H9 (cell line): ENCODE measurements at regions not wholly inside any gene's neighbourhood (a gene's known extent, or its start where the extent isn't known, plus 50 kb on each side); places are given as distances from the start of the nearest gene placed in this dataset.

Experiments used
- DNase-seq: peaks from one replicate; pipeline ENCODE4 v3.0.0-alpha.2; 2017
- H2AFZ ChIP-seq: one replicate; pipeline ENCODE4 v1.6.1; 2013; ENCODE audit warnings: mild to moderate bottlenecking, low read length, control low read depth, moderate library complexity
- H2AK5ac ChIP-seq: 2 replicates; pipeline ENCODE4 v1.6.1; 2013; ENCODE audit warnings: low read length, control low read depth, mixed read lengths; ENCODE audit not compliant: insufficient read length
- H2BK120ac ChIP-seq: one replicate; pipeline ENCODE4 v1.6.1; 2013; ENCODE audit warnings: low read depth, mild to moderate bottlenecking, low read length, control low read depth, inconsistent platforms; ENCODE audit not compliant: poor library complexity, severe bottlenecking
- H2BK12ac ChIP-seq: 2 replicates; pipeline ENCODE4 v1.6.1; 2013; ENCODE audit warnings: low read length, control low read depth, mixed read lengths, low read depth; ENCODE audit not compliant: insufficient read length
- H2BK15ac ChIP-seq: 2 replicates; pipeline ENCODE4 v1.6.1; 2013; ENCODE audit warnings: low read depth, low read length, control low read depth
- H2BK20ac ChIP-seq: one replicate; pipeline ENCODE4 v1.6.1; 2013; ENCODE audit warnings: low read depth, mild to moderate bottlenecking, low read length, control low read depth, inconsistent platforms; ENCODE audit not compliant: poor library complexity, severe bottlenecking
- H2BK5ac ChIP-seq: 2 replicates; pipeline ENCODE4 v1.6.1; 2013; ENCODE audit warnings: low read length, control low read depth, mixed read lengths; ENCODE audit not compliant: insufficient read length
- H3K14ac ChIP-seq: 2 replicates; pipeline ENCODE4 v1.6.1; 2013; ENCODE audit warnings: low read length, control low read depth; ENCODE audit not compliant: insufficient read depth
- H3K18ac ChIP-seq: 2 replicates; pipeline ENCODE4 v1.6.1; 2013; ENCODE audit warnings: low read depth, mild to moderate bottlenecking, mixed read lengths, low read length, control low read depth; ENCODE audit not compliant: insufficient read length
- H3K23ac ChIP-seq: 2 replicates; pipeline ENCODE4 v1.6.1; 2013; ENCODE audit warnings: low read length, control low read depth, mixed read lengths, low read depth; ENCODE audit not compliant: insufficient read length
- H3K23me2 ChIP-seq: 2 replicates; pipeline ENCODE4 v1.6.1; 2013; ENCODE audit warnings: low read depth, mild to moderate bottlenecking, mixed read lengths, low read length, control low read depth; ENCODE audit not compliant: insufficient read length, poor library complexity, severe bottlenecking
- H3K27ac ChIP-seq: 2 replicates; pipeline ENCODE4 v1.5.1; 2013; ENCODE audit warnings: low read length, control low read depth, mixed read lengths, low read depth; ENCODE audit not compliant: insufficient read length
- H3K27me3 ChIP-seq: 2 replicates; pipeline ENCODE4 v1.6.1; 2013; ENCODE audit warnings: low read length, control low read depth, inconsistent platforms; ENCODE audit not compliant: insufficient read depth
- H3K4ac ChIP-seq: 2 replicates; pipeline ENCODE4 v1.6.1; 2013; ENCODE audit warnings: low read depth, mild to moderate bottlenecking, control low read depth, inconsistent platforms, low read length, moderate library complexity
- H3K4me1 ChIP-seq: 2 replicates; pipeline ENCODE4 v1.6.1; 2013; ENCODE audit warnings: low read length, control low read depth, inconsistent platforms; ENCODE audit not compliant: insufficient read depth
- H3K4me2 ChIP-seq: 2 replicates; pipeline ENCODE4 v1.6.1; 2013; ENCODE audit warnings: low read length, control low read depth, mixed read lengths; ENCODE audit not compliant: insufficient read length, insufficient read depth
- H3K56ac ChIP-seq: 2 replicates; pipeline ENCODE4 v1.6.1; 2013; ENCODE audit warnings: low read depth, mild to moderate bottlenecking, mixed read lengths, low read length, control low read depth; ENCODE audit not compliant: insufficient read length
- H3K79me1 ChIP-seq: 2 replicates; pipeline ENCODE4 v1.6.1; 2013; ENCODE audit warnings: low read depth, mild to moderate bottlenecking, moderate library complexity, low read length, control low read depth, inconsistent platforms; ENCODE audit not compliant: insufficient read depth, poor library complexity, severe bottlenecking
- H3K79me2 ChIP-seq: 2 replicates; pipeline ENCODE4 v1.6.1; 2013; ENCODE audit warnings: low read length, control low read depth, inconsistent platforms; ENCODE audit not compliant: insufficient read depth
- H3K9ac ChIP-seq: 2 replicates; pipeline ENCODE4 v1.6.1; 2013; ENCODE audit warnings: low read length, control low read depth, mixed read lengths; ENCODE audit not compliant: insufficient read length; ENCODE audit errors: extremely low read depth
- H3K9me3 ChIP-seq: one replicate; pipeline ENCODE4 v1.6.1; 2013; ENCODE audit warnings: low read depth, low read length, inconsistent platforms; ENCODE audit not compliant: control insufficient read depth
- H3T11ph ChIP-seq: one replicate; pipeline ENCODE4 v1.6.1; 2013; ENCODE audit warnings: mild to moderate bottlenecking, low read length, control low read depth, inconsistent platforms
- H4K20me1 ChIP-seq: one replicate; pipeline ENCODE4 v1.6.1; 2013; ENCODE audit not compliant: control insufficient read depth, insufficient read length, insufficient read depth
- H4K5ac ChIP-seq: 2 replicates; pipeline ENCODE4 v1.6.1; 2013; ENCODE audit warnings: low read depth, mild to moderate bottlenecking, mixed read lengths, low read length, control low read depth; ENCODE audit not compliant: insufficient read length
- H4K8ac ChIP-seq: replicated peaks from 2 replicates; pipeline ENCODE4 v1.6.1; 2013; ENCODE audit warnings: low read length, control low read depth, mixed read lengths, low read depth; ENCODE audit not compliant: insufficient read length
- H4K91ac ChIP-seq: 2 replicates; pipeline ENCODE4 v1.6.1; 2013; ENCODE audit warnings: low read depth, mild to moderate bottlenecking, moderate library complexity, mixed read lengths, low read length, control low read depth; ENCODE audit not compliant: insufficient read length
- H3K27ac Mint-ChIP-seq, 3 experiments: 2 replicates in 2 of 3; 3 replicates in 1 of 3; pipeline ENCODE4 v1.8.0; 2020 to 2021; ENCODE audit warnings: mixed read lengths in 3 of 3, mild to moderate bottlenecking in 1 of 3, moderate library complexity in 1 of 3
- H3K27me3 Mint-ChIP-seq: 2 replicates; pipeline ENCODE4 v1.8.0; 2021; ENCODE audit warnings: low read depth, mild to moderate bottlenecking, moderate library complexity, mixed read lengths
- H3K36me3 Mint-ChIP-seq, 3 experiments: 2 replicates in 2 of 3; 3 replicates in 1 of 3; pipeline ENCODE4 v1.8.0; 2020 to 2021; ENCODE audit warnings: low read depth in 3 of 3, mixed read lengths in 3 of 3; ENCODE audit not compliant: insufficient read depth in 1 of 3
- H3K4me1 Mint-ChIP-seq, 2 experiments: 2 replicates each; pipeline ENCODE4 v1.8.0; 2020; ENCODE audit warnings: mixed read lengths in 2 of 2
- H3K4me3 Mint-ChIP-seq, 2 experiments: 2 replicates in 1 of 2; 3 replicates in 1 of 2; pipeline ENCODE4 v1.8.0; 2020 to 2021; ENCODE audit warnings: mild to moderate bottlenecking in 2 of 2, mixed read lengths in 2 of 2, moderate library complexity in 1 of 2
- H3K9me3 Mint-ChIP-seq, 2 experiments: 2 replicates in 1 of 2; 3 replicates in 1 of 2; pipeline ENCODE4 v1.8.0; 2020; ENCODE audit warnings: mild to moderate bottlenecking in 2 of 2, mixed read lengths in 2 of 2, moderate library complexity in 1 of 2
- WGBS: extraction: QIAGEN DNeasy Blood & Tissue Kit; methylation state at CpG from one replicate; pipeline ENCODE4 v1.1.7; 2013; ENCODE audit warnings: missing lambda C conversion rate, low lambda C conversion rate, mixed read lengths; ENCODE audit not compliant: insufficient read length; ENCODE audit errors: extremely low coverage; 5-methylcytosine and 5-hydroxymethylcytosine counted together
- TF ChIP-seq, protein P1 (sequence below): fragments of 200-600 bp; sonication (generic); conservative IDR thresholded peaks from 3 replicates; pipeline ENCODE4 v1.8.0; 2021; ENCODE audit warnings: antibody characterized with exemption, mild to moderate bottlenecking

GRCh38 chr16:87221633-87222032 lies 95.6 kb downstream of the C16orf95 start:
- no peak overlapping the region for H4K5ac ChIP-seq
- 100% methylated on average over 2 of the region's 3 CpGs for WGBS
- no peak overlapping the region for H4K8ac ChIP-seq
- no peak overlapping the region for H3K23ac ChIP-seq
- Mint-ChIP-seq H3K4me3 (no peak overlapping the region), H3K27me3 (no peaks in the 10 kb centered on the region), H3K27ac (no peak overlapping the region), H3K9me3 (no peaks in the 10 kb centered on the region), H3K36me3 (no peaks in the 10 kb centered on the region), H3K4me1 (no peaks in the 10 kb centered on the region)
- no peak overlapping the region for H2AFZ ChIP-seq
- H3K23me2 ChIP-seq = no peaks in the 10 kb centered on the region
- H2BK20ac ChIP-seq = no peak overlapping the region
- no peak overlapping the region for H3K56ac ChIP-seq
- H2BK15ac ChIP-seq = no peak overlapping the region
- no peak overlapping the region for H3K4me2 ChIP-seq
- no peaks in the 10 kb centered on the region for H3K27me3 ChIP-seq
- H3K9me3 ChIP-seq = no peaks in the 10 kb centered on the region
- H2BK5ac ChIP-seq = no peak overlapping the region
- no peaks in the 10 kb centered on the region for H4K20me1 ChIP-seq
- no peak overlapping the region for H2BK120ac ChIP-seq
- H3K79me2 ChIP-seq = no peaks in the 10 kb centered on the region
- no peak overlapping the region for H4K91ac ChIP-seq
- H3K9ac ChIP-seq = no peak overlapping the region
- DNase-seq = no peak
- TF ChIP-seq, protein P1, sequence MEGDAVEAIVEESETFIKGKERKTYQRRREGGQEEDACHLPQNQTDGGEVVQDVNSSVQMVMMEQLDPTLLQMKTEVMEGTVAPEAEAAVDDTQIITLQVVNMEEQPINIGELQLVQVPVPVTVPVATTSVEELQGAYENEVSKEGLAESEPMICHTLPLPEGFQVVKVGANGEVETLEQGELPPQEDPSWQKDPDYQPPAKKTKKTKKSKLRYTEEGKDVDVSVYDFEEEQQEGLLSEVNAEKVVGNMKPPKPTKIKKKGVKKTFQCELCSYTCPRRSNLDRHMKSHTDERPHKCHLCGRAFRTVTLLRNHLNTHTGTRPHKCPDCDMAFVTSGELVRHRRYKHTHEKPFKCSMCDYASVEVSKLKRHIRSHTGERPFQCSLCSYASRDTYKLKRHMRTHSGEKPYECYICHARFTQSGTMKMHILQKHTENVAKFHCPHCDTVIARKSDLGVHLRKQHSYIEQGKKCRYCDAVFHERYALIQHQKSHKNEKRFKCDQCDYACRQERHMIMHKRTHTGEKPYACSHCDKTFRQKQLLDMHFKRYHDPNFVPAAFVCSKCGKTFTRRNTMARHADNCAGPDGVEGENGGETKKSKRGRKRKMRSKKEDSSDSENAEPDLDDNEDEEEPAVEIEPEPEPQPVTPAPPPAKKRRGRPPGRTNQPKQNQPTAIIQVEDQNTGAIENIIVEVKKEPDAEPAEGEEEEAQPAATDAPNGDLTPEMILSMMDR = no peak
- no peak overlapping the region for H3K4ac ChIP-seq
- no peak overlapping the region for H3K27ac ChIP-seq
- no peak overlapping the region for H2AK5ac ChIP-seq
- H3K14ac ChIP-seq = no peak overlapping the region
- no peak overlapping the region for H3K18ac ChIP-seq
- H2BK12ac ChIP-seq = no peak overlapping the region
- no peaks in the 10 kb centered on the region for H3K79me1 ChIP-seq
- H3K4me1 ChIP-seq = no peaks in the 10 kb centered on the region
- no peak overlapping the region for H3T11ph ChIP-seq
